GM21367 (cell line): ENCODE measurements at regions not wholly inside any gene's neighbourhood (a gene's known extent, or its start where the extent isn't known, plus 50 kb on each side); places are given as distances from the start of the nearest gene placed in this dataset.

ENCODE experiments used
- ATAC-seq: cut with Tn5 transposase; IDR thresholded peaks from one replicate; pipeline ENCODE4 v1.9.1; 2021; ENCODE audit not compliant: unreplicated experiment

DNA sequence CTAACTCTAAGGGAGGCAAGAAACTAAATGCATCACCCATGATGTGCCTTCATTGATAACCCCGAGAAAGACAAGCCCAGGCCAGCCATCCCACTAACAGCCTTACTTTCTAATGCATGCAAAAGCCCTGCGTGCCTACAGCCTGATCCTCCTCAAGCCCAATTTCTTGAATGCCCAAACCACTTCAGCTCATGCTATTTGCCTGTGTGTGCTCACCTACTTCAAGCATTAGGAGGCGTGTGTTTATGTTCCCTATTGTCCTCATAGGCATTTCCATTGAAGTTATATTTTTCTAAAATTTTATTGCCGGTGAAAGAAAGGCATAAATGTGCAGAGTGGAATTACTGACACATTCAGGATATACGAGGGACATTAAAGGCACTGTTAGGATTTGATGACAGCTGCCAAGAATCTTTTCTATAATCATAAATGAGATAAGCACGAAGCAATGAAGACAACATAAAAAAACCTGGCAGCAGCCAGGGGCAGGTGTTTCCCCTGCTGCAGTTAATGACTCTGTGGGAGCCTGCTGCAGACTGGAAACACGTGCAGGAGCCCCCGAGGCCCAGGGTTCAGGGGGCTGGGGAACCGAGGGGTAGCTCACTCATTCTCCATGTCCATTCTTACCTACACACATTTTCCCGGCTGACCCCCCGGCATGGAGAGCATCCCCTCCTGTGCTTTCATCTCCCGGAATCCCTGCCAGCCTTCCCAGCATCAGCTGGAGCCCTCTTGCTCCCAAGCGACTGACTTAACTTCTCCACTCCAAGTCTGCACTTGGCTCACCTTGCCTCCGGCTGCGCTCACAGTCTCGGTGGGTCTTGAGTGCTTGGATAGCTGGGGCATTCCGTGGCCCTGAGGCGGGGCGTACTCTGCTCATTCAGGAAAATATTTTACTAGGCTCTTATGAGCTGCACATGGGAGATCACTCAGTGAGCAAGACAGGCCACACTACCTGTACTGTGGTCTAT, 292.3 kb upstream of the SIX2 start:
- no peak for ATAC-seq

DNA sequence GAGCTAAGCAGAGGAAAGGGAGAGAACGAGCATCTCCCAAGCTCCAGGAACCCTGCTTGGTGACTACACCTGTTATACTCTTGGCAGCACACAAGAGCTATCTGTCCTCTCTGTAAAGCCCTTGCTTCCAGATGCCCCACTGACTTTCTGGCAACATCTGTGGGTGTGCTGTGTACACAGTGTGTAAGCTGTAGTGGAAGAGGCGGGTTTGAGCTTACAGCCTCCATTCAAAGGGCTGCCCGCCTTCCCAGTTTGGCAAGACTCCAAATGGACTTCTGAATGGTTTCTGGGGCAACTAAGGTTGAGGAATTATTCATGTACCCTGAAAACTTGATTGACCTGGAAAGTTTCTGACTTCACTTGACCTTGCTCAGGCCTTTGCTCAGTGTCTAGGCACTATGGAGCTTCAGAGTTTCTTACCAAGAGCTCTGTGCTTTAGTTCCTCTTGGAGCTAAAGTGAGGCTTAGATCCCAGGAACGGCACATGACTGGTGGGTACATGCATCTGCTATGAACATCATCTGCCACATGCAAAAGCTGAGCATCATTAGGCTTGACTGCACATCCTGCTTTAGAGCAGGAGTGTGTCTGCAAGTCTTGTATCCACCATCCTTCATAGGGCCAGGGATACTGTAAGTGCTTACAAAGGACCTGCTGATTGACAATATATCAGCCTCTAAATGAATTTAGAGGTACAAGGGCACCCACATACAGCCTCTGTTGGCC, 290.9 kb upstream of the SIX2 start:
- no peak for ATAC-seq

DNA sequence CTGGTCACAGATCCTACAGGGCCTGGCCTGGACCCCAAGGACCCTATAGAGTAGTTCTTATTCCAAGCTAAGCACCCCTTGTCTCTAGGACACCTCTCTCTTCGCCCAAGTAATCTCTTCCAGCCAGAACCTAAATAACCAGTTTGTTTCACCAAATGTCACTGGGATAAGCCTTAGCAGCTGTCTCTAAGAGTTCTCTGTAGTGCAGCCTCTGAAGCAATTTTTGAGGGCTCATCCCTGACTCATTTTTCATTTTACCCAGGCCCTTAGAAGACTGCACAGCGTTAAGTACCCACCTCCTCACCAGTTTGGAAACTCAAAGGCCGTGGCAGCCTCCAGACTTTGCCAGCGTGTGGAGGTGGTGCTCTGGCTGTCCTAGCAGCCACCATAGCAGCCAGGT, 290.1 kb upstream of the SIX2 start:
- ATAC-seq, result no peak

DNA sequence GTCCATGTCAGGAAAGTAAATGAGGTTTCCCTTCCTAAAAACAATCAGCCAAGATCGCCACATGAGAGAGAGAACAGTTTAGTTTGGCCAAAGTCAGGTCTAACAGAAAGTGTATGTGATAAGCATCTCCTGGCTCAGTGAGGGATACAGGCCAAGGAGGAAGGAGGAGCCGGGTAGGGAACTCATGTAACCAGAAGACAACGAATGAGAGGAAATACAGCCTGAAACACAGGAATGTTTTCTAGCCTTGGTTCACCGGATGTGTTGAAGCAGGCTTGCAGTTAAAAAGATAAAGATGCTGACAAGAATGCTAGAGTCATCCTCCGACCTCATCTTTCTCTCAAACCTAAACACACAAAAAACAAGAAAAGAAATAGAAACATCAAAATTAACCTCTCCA, 283.9 kb upstream of the SIX2 start:
- ATAC-seq, result no peak

DNA sequence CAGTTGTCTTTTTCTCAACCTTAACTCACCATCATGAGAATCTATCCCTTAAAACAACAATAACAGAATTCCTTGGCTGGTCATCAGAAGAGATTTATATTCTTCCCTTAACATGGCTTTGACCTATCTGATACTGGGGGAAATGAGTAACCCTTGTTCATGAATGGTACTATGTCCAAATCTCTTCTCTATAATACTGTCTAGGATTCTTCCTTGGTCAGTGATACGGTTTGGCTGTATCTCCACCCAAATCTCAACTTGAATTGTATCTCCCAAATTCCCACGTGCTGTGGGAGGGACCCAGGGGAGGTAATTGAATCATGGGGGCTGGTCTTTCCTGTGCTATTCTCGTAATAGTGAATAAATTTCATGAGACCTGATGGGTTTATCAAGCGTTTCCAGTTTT, 282.0 kb upstream of the SIX2 start:
- no peak for ATAC-seq

DNA sequence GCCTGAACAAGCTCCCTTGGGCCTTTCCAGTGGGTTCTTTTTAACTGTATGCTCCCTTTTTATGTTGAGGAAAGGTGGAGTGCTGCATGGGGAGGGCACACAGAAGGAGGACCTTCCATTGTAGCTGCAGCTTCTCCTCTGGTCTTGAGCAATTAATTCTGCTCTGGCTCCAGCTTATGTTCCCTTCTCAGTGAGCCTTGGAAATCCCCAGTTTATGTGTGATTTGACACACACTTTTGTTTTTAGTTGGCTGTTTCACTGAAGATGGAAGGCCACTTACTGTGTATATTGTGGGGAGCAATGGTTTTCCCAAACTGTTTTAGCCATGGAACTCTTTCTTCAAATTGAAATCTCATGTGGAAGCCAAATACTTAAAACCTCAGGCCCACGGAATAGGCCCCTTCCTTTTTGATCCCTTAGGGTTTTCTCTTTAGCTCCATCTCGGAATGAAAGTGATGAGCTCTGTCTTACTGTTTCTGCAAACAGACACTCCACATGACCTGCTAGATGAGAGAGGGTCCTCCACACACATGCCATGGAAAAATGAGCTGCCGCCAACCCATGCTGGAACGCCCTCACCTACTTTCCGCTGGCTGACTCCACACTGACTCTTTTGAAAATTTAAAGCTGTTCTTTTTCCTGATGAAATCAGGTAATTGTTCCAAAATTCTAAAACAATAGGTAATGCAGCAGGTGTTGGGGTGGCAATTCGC, 280.9 kb upstream of the SIX2 start:
- ATAC-seq, result no peak

DNA sequence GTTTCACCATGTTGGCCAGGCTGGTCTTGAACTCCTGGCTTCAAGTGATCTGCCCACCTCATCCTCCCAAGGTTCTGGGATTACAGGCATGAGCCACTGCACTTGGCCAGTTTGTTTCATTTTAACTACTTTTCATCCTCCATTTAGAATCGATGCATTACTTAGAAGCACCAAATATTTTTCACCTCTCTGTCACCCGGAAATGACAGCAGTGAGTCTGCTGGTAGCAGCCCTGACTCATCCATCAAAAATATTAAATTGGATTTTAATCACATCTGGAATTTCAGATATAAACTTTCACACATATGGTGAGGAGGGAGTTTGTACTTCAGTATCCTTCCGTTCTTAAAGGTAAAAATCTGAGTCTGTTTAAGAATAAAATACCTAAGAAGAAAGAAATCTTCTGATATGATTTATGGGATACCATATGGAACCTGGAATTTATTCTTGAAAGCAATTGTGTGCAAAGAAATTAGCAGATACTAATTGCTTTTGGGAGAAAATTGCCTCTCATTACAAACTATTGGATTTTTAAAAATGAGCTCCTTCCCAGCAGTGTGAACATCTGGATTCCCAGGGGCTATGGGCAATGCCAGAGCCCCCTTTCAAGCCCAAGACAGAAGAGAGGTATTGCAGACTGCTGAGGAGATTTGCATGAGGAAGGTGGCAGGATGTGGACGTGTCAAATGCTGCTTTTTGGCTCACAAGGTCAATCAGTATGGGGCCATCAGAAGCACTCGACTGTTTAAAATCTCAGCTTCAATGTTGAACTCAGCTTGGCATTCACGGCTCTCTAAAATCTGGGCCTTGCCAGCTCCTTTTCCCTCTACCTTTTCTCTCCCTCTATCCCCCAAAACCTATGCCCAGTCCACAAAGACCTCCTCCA, 279.5 kb upstream of the SIX2 start:
- no peak for ATAC-seq

DNA sequence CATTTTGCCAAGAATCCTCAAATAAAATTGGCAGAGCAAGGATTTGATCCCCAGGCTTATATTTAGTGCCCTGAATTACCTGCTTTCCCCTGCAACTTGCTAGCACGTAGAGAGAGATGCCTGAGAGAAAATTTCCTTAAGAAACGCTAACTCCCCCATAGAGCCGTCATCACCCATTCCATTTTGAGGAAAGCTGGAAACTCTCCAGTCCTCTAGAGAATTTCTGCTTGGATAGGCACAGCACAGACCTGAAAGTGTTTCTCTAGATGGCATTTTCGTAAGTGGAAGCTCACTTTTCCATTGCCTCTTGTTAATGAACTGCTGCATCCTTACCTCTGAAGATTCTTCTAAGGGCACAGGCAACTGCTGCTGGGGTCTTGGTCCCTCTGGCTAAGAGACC, 277.8 kb upstream of the SIX2 start:
- ATAC-seq, result no peak

DNA sequence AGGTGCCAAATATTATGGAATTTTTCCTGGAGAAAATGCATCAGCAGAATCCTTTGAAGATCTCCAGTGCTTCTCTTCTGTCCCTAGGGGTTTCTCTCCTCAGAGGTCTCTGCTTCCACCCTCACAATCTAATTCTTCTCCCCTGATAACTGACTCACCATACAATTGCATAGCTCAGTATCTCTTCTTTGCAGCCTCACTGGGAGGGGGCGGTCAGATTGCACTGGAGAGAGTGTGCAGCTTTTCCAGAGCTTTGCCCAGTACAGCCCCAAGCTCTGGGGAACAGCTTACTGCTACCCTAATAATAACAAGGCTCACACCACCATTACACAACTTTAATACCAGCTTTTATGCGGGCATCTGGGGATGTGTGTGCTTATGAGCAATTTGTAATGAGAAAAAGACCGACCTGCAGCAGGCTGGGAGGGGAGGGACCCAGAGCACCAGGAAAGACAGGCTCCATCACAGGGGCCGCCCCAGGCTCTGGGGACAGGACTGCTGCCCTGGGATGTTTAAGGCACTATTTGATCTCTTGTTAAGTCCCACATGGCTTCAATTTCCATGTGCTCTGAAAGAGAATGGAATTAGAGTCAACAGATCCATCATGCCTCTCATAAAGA, 276.6 kb upstream of the SIX2 start:
- no peak for ATAC-seq

DNA sequence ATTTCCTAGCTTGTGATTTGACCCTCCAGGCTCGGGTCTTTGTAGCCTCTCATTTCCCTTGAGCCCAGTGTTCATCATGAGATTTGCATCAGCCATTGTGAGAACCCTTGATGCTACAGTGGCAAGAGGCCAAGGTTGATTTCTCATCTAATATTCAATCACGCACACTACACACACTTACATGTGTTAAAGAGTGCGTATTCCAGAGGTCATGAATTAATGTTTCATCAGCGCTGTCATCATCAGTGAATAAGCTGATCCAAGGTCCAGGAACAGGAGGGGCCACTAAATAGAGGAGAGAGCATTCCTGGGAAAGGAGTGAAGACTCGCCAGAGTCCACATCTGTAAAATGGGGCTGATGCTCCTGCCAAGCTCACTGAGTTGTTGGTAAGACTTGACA, 276.1 kb upstream of the SIX2 start:
- no peak for ATAC-seq

DNA sequence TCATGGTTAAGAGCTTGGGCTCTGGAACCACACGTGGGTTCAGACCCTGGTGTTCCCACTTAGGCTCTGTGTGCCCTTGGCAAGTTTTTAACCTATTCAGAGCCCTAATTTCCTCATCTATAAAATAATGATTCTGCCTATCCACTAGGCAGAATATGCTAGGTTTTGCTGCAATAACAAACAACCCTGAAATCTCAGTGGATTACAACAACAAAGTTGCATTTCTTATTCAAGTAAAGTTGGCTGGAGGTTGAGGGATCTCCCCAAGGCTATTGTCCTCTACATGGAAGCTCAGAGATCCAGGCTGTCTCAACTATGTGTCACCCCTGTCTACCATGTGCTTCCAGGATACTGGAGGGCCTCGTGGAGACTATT, 275.4 kb upstream of the SIX2 start:
- no peak for ATAC-seq

DNA sequence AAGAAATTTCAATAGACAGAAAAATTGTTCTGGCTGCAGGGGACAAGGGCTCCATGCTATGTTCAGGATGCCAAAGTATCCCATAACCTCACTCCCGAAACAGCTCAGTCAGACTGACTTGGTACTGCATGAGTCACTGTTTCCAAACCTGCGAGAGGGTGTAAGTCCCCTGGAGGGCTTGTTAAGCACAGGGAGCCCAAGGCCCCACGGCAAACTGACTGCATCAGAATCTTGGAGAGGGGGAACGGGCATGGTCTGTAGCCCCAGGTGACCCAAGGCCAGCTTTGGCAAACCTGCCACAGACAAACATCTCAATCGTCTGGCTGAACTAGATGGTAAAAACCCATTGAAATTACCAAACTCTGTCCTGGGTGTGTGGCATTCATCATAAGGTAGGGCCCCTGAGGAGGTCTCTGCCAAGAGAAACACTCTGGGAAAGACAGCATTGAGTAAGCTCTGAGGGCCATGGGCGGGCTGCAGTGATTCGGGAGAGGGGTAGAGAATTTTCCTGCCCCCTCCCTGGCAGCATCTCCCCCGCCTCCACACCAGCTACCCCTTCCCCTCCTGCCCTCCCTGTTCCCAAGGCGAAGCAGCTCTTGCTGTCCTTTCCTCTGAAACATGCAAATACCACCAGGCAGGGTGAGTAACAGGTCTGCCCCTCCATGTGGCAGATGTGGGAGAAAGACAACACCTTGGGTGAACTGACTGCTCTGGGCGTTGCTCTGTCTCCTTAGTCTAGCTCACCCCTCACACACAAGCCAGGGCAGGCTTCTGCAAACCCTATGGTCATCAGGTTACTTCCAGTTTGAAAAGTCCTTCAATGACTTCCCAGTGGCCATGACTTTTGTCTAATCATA, 274.7 kb upstream of the SIX2 start:
- no peak for ATAC-seq

DNA sequence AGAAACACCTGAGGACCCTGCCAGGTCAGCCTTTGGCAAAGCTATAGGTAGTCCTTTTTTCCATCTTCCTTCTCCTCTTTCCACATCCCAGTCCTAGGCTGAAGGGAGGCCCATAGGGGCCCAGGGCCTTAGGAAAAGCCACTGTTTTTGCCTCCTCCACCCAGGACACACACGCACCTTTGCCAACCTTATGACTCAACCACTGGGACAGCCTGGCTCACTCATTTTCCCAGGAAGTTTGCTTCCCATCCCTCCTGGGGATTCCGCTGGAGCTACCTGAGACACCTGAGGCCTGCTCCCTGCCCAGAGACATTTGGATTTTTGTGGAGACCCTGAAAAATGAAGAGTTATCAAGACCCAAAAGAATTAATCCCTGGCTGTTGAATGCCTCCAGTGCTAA, 273.4 kb upstream of the SIX2 start:
- no peak for ATAC-seq

DNA sequence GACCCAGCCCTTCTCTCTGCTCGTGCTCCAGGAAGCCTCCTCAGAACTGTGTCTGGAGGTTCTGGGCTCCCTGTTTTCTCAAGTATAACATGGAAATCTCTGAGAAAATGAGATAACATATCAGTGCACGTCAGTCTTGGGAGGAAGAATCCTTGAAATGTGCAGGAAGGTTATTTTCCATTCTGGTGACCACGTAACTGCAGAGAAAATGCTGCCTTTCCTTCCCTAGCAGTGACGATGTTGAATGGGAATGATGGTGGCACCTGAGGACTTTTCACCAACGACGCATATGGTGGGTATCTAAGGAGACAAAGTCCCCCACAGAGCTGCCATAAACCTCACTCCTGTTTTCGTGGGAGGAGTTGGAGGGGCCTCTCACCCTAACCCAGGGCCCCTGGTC, 272.1 kb upstream of the SIX2 start:
- ATAC-seq, result no peak

DNA sequence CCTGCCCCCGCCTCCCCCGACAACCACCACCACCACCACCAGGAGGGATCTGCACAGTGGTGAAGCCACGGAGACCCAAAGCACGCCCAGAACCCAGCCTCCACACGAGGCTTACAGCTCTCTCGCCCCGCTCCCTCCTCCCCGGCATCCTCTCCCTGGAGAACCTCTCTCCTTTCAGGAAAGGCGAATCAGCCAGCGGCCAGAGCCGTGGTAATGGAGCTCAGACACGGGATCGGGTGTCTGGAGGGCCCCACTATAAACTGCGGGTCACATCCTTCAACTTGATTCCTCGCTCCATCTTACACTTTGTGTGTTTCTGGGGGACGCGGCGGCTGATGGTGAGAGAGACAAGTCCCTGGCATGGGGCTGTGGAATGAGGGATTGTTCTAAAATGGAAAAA, 271.5 kb upstream of the SIX2 start:
- ATAC-seq, result no peak

DNA sequence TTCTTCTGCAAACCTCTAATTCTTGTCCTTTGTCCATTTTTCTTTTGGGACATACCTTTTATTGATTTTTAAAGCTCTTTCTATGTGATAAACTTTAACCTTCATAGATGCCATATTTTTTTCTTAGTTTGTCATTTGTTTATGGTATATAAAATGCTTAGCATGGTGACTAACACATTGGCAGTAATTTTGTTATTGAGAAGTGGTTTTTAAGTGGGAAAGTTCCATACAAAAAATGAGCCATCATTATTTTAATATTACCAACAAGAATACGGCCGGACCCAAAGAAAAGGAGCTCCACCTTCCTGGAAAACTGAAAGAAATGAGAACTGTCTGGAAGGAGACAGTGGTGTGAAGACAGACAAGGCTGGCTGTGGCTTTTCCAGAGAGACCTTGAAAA, 270.1 kb upstream of the SIX2 start:
- no peak for ATAC-seq

DNA sequence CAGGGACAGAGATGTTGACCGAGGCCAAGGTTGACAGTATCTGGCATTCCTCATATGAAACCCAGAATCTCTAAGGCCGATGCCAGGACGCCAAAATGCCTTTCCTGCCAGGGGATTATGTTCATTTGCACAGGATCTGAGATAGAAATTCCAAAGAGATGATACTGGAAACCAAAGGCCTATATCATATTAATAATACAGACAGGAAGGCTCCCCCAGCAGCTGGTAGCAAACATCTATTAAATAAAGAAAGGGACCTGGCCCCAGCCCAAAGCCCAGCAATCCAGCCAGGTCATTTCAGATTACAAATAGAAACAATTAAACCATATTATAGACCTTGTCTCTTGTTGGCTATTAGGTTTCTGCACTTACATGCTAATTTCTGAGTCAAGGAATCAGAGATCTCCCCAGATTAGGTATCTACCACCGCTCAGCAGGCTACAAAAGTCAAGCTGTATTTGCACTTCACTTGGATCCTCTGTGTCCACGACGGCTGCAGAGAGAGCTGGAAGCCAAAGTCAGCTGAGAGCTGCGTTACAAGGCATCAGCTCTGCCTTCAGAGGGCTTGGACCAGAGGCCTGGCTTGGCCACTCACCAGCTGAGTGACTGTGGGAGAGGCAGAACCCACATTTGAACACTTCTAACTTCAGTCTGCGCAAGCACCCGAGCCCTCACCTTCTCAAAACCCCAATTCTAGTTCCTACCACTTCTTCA, 269.3 kb upstream of the SIX2 start:
- ATAC-seq, result no peak

DNA sequence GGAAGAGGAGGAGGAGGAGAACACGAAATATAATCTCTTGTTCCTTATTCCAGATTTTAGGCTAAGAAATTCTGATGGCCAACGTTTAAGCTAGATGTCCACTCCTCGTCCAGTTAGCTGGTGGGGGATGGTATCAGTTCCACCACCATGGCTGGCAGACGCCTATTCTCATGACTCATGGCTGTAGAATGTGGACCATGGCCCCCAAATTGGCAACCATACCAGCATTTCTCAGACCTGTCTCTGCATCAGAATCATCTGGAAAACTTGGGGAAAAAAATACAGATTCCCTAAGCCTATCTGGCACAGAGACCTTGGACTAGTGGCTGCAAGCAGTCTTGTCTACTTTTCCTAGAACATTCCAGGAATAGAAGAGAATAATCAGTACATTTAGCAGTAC, 267.7 kb upstream of the SIX2 start:
- ATAC-seq, result no peak

DNA sequence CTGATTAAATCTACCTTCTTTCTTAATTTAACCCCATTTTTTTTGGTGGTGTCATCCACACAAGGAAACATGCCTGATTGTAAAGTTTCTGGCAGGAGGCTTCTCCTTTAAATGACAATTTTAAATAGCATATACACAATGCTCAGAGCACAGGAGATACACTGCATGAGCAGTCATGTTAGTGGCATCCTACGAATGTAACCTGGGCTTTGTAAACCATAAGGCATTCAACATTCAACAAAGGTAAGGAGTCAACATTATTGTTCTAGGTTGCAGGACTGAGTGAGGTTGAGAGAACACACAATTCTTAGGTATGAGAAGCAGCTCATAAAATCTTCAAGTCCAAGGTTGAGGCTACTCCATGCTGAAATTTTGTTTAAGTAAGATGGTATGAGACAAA, 266.6 kb upstream of the SIX2 start:
- no peak for ATAC-seq
